ENCODE measurements at regions not wholly inside any gene's neighbourhood (a gene's known extent, or its start where the extent isn't known, plus 50 kb on each side); places are given as distances from the start of the nearest gene placed in this dataset.

DNA sequence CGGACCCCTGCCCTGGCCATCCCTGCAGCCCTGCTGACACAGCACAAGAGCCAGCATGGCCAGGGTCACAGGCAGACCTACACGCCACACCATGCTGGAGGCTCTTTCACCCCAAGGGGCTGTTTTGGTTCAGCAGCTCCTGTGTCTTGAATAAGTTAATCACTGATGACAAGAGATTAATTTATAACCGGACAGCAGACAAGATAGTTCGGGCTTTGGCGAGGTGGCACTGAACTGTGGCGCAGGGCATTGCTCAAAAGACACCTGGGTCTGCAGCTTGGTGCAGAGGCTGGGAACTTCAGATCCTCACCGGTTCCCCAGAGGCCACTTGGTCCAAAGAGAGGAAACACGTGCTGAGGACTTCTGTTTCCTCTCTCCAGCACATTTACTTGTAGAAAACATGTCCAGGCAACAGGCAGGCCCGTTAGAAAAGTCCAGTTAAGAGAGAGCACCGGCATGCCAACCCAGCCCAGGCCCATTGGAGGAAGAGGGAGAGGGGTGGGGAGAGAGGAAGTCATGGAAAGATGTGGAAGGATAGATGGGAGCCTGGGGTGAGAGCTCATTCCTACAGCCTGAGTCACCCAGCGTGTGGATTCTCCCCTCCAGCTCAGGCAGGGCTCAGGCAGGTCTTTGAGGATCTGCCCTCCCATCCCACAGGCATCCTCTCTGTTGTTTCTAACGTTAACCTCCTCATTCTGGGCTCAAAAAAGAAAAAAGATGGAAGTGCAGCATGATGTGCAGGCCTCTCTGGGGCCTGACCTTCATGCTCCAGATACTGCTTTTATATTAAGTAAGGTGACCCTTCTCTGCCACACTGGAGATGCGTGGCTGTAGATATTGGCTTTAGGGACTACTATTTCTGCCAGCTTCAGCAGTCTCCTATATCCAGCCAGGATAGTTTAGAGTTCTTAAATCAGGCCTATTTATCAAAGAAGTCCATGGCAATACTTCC is 80.0 kb upstream of the HNF1B start:
- intact Hi-C loops (cut with DNase I, micrococcal nuclease): no loop called here
- Histone ChIP-seq H3K4me3 (no peak overlapping the region), H3K4me1 (ENCODE audit: low read depth) (no peaks in the 10 kb centered on the region), H3K36me3 (ENCODE audit: low read depth) (no peaks in the 10 kb centered on the region), H3K9me3 (no peaks in the 10 kb centered on the region)
- TF ChIP-seq, protein P1, sequence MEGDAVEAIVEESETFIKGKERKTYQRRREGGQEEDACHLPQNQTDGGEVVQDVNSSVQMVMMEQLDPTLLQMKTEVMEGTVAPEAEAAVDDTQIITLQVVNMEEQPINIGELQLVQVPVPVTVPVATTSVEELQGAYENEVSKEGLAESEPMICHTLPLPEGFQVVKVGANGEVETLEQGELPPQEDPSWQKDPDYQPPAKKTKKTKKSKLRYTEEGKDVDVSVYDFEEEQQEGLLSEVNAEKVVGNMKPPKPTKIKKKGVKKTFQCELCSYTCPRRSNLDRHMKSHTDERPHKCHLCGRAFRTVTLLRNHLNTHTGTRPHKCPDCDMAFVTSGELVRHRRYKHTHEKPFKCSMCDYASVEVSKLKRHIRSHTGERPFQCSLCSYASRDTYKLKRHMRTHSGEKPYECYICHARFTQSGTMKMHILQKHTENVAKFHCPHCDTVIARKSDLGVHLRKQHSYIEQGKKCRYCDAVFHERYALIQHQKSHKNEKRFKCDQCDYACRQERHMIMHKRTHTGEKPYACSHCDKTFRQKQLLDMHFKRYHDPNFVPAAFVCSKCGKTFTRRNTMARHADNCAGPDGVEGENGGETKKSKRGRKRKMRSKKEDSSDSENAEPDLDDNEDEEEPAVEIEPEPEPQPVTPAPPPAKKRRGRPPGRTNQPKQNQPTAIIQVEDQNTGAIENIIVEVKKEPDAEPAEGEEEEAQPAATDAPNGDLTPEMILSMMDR (IDR thresholded peaks at IDR 0.05): no peak
- DNase-seq: no peak
- ATAC-seq: no peak

DNA sequence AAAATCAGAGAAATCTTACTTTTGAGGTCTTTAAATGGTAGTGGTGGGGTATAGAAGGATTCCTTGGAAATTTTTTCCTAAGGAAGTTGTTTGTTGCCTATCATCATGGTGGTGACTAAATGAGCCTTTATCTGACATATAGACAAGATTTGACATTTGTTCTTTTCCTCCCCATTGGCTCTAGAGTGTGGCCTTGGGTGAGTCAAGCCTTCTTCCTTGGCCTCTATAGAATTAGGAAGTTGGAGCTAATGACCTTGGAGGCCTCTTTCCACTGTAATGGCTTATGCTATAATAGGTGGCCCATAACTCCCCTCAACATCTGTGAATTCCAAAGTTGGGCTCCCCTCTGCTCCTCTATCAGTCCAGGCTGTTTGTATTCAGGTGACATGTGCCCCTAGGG is 79.1 kb upstream of the HNF1B start:
- ATAC-seq: no peak
- TF ChIP-seq, protein P1 (IDR thresholded peaks at IDR 0.05): no peak
- no peaks in the 10 kb centered on the region for H3K36me3 ChIP-seq (ENCODE audit: low read depth)
- no peak overlapping the region for H3K4me3 ChIP-seq
- intact Hi-C loops (cut with DNase I, micrococcal nuclease): no loop called here
- DNase-seq: no peak
- no peaks in the 10 kb centered on the region for H3K4me1 ChIP-seq (ENCODE audit: low read depth)
- no peaks in the 10 kb centered on the region for H3K9me3 ChIP-seq

DNA sequence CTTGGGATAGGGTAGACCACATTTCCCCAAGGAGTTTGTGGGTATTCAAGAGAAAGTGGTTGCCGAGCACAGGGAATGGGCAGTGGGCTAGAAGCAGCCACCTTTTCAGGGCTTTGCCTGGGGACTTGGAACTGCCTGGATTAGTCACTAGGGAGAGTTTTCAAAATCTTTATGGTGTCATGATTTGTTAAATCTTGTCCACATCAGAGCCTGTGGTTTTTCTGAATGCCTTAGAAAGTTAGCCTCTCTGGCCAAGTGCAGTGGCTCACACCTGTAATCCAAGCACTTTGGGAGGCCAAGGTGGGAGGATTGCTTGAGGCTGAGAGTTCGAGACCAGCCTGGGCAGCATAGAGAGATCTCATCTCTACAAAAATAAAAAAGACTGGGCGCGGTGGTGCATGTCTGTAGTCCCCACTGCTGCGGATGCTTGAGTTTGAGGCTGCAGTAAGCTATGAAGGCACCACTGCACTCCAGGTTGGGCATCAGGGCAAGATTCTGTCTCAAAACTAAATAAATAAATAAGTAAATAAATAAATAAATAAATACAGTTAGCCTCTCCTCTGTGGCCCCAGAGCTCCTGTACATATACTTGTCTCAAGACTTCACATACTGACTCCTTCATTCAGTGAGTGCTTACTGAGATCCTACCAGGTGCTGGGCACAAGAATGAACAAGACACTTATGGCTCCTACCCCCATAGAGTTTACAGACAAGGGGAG is 76.3 kb upstream of the HNF1B start:
- DNase-seq (no peak), ATAC-seq (no peak)
- TF ChIP-seq, protein P1 (IDR thresholded peaks at IDR 0.05): no peak
- Histone ChIP-seq H3K4me1 (ENCODE audit: low read depth) (no peaks in the 10 kb centered on the region), H3K9me3 (no peaks in the 10 kb centered on the region), H3K36me3 (ENCODE audit: low read depth) (no peaks in the 10 kb centered on the region), H3K4me3 (no peak overlapping the region)
- intact Hi-C loops (cut with DNase I, micrococcal nuclease): no loop called here

DNA sequence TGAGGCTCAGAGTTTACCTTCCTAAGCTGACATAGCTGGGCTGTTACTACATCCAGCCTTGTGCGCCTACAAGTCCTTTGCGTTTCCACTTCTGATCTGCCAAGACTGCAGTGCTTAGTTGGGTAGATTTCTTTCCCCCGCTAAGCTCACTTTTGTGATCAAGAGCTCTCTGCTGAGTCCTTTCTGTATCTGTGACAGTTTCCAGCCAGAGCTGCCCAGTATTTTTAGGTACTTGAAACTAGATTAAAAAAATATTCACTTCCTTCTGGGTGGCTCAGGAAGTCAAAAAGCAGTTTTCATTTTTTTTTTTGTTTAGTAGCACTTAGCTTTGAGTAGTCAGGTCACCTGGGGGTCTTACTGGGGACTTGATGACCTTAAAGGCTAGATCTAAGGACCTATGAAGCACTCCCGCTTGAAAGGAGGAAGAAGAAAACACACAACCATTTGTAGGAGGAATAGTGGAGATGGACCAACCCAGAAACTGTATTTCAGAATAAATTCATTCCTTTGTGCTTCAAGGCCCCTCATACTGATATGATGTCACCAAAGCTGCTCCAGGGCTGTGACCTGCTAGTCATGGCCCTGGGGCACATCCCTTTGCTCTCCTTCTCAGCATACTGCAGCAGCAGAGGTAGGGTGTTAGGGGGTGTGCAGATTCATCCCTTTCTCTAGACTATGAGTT is 75.6 kb upstream of the HNF1B start:
- no peak for DNase-seq

DNA sequence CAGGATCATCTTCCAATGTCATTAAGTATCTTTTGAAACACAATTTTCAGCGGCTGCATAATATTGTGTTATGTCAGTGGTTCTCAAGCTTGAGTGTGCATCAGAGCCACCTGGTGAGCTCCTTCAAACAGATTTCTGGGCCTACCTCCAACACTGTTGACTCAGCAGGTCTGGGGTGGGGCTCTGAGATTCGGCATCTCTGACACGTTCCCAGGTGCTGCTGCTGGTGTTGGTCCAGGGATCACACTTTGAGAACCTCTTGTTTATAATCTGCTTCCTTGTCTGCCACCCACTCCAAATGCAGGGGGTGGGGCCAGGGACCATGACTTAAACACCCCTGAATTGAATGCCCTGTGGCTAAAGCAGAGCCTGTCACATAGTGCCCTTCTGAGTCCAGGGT is 73.8 kb upstream of the HNF1B start:
- no peaks in the 10 kb centered on the region for H3K4me1 ChIP-seq (ENCODE audit: low read depth)
- ATAC-seq (peak; percentile 86), DNase-seq (peak in 2 of 3 donors; percentile 34 to 36)
- no peak overlapping the region for H3K4me3 ChIP-seq
- TF ChIP-seq, protein P1 (IDR thresholded peaks at IDR 0.05): no peak
- H3K9me3 ChIP-seq: no peaks in the 10 kb centered on the region
- H3K36me3 ChIP-seq (ENCODE audit: low read depth): no peaks in the 10 kb centered on the region
- intact Hi-C loops (cut with DNase I, micrococcal nuclease): loop anchor here in 1 of 2 donors (10.0 kb wide), 1 partner anchor 164 kb away; no protein-coding TSS in a partner anchor

More for the DNA sequence above, 75.6 kb upstream of the HNF1B start:
- no peaks in the 10 kb centered on the region for H3K9me3 ChIP-seq
- no peak overlapping the region for H3K4me3 ChIP-seq
- no peaks in the 10 kb centered on the region for H3K4me1 ChIP-seq (ENCODE audit: low read depth)
- TF ChIP-seq, protein P1 (IDR thresholded peaks at IDR 0.05): no peak
- intact Hi-C loops (cut with DNase I, micrococcal nuclease): no loop called here
- ATAC-seq: no peak
- H3K36me3 ChIP-seq (ENCODE audit: low read depth): no peaks in the 10 kb centered on the region

Data from mucosa of descending colon (tissue), 3 donors.